GM06990 (cell line): ENCODE measurements at regions not wholly inside any gene's neighbourhood (a gene's known extent, or its start where the extent isn't known, plus 50 kb on each side); places are given as distances from the start of the nearest gene placed in this dataset.
"Not testable (repeated sequence)": the region's sequence is repeated elsewhere in the genome, so short reads cannot be mapped to it uniquely, and the experiment has no call there.

Source experiments
- DNase-seq: peaks from one replicate; pipeline ENCODE4 v3.0.0-alpha.2; 2011; ENCODE audit not compliant: insufficient read length; ENCODE audit errors: extremely low read depth
- H3K27me3 ChIP-seq: replicated peaks from 2 replicates; pipeline ENCODE4 v1.6.0; 2011; ENCODE audit warnings: low read length; ENCODE audit not compliant: control insufficient read depth, insufficient read depth
- H3K36me3 ChIP-seq: 2 replicates; pipeline ENCODE4 v1.5.1; 2011; ENCODE audit warnings: low read length; ENCODE audit not compliant: control insufficient read depth, insufficient read depth
- H3K4me3 ChIP-seq: replicated peaks from 2 replicates; pipeline ENCODE4 v1.5.1; 2011; ENCODE audit warnings: low read depth, mild to moderate bottlenecking, control low read depth, low read length
- TF ChIP-seq, protein P1 (sequence below): IDR thresholded peaks from 2 replicates; pipeline ENCODE4 v1.5.1; 2011; ENCODE audit warnings: low read length, control low read depth, mild to moderate bottlenecking, inconsistent platforms; ENCODE audit not compliant: insufficient read depth, poor library complexity, severe bottlenecking

DNA sequence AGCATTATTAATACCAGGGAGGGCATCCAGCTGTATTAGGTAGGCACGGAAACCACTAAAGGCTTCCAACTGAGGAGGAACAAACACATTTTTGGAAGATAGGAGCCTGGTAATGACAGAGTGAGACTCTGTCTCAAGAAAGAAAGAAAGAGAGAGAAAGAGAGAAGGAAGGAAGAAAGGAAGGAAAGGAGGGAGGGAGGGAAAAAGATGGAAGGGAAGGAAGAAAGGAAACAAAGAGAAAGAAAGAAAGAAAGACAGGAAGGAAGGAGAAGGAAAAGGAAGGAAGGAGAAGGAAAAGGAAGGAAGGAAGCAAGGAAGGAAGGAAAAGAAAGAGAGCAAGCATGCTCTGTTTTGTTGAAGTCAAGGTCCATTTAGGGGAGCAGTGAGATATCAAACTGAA, 103.8 kb upstream of the RFX8 start:
- Histone ChIP-seq H3K4me3 (no peak overlapping the region), H3K27me3 (peaks cover 1% of the 10 kb centered on the region), H3K36me3 (no peaks in the 10 kb centered on the region)
- no peak for DNase-seq
- TF ChIP-seq, protein P1, sequence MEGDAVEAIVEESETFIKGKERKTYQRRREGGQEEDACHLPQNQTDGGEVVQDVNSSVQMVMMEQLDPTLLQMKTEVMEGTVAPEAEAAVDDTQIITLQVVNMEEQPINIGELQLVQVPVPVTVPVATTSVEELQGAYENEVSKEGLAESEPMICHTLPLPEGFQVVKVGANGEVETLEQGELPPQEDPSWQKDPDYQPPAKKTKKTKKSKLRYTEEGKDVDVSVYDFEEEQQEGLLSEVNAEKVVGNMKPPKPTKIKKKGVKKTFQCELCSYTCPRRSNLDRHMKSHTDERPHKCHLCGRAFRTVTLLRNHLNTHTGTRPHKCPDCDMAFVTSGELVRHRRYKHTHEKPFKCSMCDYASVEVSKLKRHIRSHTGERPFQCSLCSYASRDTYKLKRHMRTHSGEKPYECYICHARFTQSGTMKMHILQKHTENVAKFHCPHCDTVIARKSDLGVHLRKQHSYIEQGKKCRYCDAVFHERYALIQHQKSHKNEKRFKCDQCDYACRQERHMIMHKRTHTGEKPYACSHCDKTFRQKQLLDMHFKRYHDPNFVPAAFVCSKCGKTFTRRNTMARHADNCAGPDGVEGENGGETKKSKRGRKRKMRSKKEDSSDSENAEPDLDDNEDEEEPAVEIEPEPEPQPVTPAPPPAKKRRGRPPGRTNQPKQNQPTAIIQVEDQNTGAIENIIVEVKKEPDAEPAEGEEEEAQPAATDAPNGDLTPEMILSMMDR, result no peak

DNA sequence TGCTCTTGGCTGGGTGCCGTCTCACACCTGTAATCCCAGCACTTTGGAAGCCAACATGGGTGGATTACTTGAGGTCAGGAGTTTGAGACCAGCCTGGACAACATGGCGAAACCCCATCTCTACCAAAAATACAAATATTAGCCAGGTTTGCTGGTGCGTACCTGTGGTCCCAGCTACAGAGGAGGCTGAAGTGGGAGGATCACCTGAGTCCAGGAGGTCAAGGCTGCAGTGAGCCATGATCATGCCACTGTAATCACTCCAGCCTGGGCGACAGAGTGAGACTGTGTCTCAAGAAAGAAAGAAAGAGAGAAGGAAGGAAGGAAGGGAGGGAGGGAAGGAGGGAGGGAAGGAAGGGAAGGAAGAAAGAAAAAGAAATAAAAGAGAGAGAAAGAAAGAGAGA, 103.2 kb upstream of the RFX8 start:
- DNase-seq, H3K27me3 ChIP-seq, H3K36me3 ChIP-seq, H3K4me3 ChIP-seq: not testable (repeated sequence)

DNA sequence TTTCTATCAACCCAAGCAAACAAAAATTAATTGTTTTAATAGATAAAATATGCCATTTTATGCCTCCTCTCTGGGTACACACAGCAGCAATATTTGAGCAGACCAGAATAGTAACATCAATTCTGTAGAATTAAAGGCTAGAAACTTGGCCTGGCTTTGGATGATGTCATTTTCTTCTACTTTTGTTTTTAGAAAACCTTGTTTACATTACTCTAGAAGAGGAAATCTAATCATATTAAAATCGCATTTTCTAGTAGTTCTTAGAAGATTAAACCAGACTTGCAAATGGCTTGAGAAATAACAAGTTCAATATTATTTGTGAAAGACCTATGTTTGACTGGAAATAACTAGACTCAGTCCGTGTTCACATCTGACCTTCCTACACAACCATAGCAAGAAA, 102.3 kb upstream of the RFX8 start:
- no peak for DNase-seq
- Histone ChIP-seq H3K4me3 (no peak overlapping the region), H3K36me3 (no peaks in the 10 kb centered on the region), H3K27me3 (peaks cover 1% of the 10 kb centered on the region)
- TF ChIP-seq, protein P1, result no peak

DNA sequence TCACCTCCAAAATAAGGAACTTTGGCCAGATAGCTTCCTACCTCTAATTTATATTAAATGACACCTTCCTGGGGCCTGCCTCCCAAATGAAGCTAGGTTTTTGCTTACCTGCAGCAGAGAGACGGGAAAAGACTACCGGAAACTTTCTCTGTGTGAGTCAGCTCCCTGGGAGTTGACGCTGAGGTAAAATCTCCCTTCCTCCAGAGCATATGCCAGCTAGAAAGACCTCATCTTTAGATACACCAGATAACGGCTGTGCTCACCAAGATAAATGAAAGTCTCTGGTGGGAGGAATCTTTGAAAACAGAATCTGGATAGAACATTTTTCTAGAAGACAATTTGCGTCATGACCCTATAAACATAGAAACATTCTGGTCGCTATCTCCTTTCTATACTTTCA, 99.7 kb upstream of the RFX8 start:
- H3K36me3 ChIP-seq, result no peaks in the 10 kb centered on the region
- no peak for DNase-seq
- H3K4me3 ChIP-seq, result no peak overlapping the region
- peaks cover 1% of the 10 kb centered on the region for H3K27me3 ChIP-seq
- TF ChIP-seq, protein P1, result no peak

DNA sequence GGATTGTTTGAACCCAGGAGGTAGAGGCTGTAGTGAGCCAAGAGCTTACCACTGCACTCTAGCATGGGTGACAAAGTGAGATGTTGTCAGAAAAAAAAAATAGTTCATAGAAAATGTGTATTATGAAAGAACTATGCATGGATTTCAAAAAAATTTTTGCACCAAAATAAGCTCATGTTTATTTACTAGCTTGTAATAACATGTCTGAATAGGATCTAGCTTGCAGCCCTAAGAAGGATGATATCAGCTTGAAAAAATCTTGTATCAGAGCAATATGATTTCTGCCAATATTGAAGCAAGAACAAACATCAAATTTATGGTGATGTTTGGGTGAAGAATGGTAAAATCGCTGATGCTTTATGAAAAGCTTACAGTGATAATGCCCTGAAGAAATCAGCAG, 97.0 kb upstream of the RFX8 start:
- peaks cover 1% of the 10 kb centered on the region for H3K27me3 ChIP-seq
- no peak overlapping the region for H3K4me3 ChIP-seq
- DNase-seq, result no peak
- TF ChIP-seq, protein P1, result no peak
- no peaks in the 10 kb centered on the region for H3K36me3 ChIP-seq

DNA sequence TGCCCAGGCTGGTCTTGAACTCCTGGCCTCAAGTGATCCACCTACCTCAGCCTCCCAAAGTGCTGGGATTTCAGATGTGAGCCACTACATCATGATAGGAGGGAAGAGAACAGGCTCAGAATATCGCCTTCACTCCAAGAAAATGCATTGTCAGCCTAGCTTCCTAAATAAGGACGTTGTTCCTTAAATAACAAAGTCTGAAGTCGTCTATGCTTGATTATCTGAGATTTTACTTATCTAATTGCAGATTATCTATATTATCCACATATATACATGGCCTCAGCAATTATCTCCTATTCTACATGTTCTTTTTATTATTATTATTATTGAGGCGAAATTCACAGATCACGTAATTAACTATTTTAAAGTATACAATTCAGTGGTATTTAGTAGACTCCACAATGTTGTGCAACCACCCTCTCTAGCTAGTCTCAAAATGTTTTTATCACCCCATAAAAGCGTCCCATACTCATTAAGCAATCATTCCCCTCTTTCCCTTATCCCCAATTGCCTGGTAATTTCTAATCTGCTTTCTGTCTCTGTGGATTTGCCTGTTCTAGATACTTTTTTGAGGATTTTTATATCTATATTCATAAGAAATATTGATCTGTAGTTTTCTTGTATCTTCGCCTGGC, 95.1 kb upstream of the RFX8 start:
- Histone ChIP-seq H3K4me3 (no peak overlapping the region), H3K36me3 (no peaks in the 10 kb centered on the region), H3K27me3 (peaks cover 3% of the 10 kb centered on the region)
- DNase-seq, result no peak
- TF ChIP-seq, protein P1, result no peak
